ENCODE measurements at regions not wholly inside any gene's neighbourhood (a gene's known extent, or its start where the extent isn't known, plus 50 kb on each side); places are given as distances from the start of the nearest gene placed in this dataset.

GRCh38 chr5:101346447-101346846, 443.4 kb upstream of the ST8SIA4 start:
- TF ChIP-seq CTCF (conservative IDR thresholded peaks at IDR 0.05; ENCODE audit: low read depth, low read length) (no peak), EZH2 (IDR thresholded peaks at IDR 0.05; ENCODE audit: low read length, unreplicated experiment) (no peak)

Data from PC-3 (cell line).